ENCODE measurements at regions not wholly inside any gene's neighbourhood (a gene's known extent, or its start where the extent isn't known, plus 50 kb on each side); places are given as distances from the start of the nearest gene placed in this dataset.
A peak's percentile ranks its signal among the peaks of the same experiment; 100 is the strongest.
"Not testable (repeated sequence)": the region's sequence is repeated elsewhere in the genome, so short reads cannot be mapped to it uniquely, and the experiment has no call there.

- no peak for DNase-seq
Observed at GRCh38 chr6:159642995-159643394, 50.0 kb downstream of the SOD2 start.

GRCh38 chr6:159642481-159642880, 50.6 kb downstream of the SOD2 start:
- DNase-seq = no peak

- no peak for DNase-seq
Observed at GRCh38 chr6:159640722-159641482, 52.1 kb downstream of the SOD2 start.

GRCh38 chr6:159640322-159640721, 52.7 kb downstream of the SOD2 start:
- no peak for DNase-seq

GRCh38 chr6:159639721-159640120, 53.3 kb downstream of the SOD2 start:
- DNase-seq = no peak

- peak in 2 of 3 donors; percentile 26 to 39 for DNase-seq
Observed at GRCh38 chr6:159633196-159633595, 59.8 kb downstream of the SOD2 start.

GRCh38 chr6:159631886-159632285, 61.2 kb downstream of the SOD2 start:
- no peak for DNase-seq

GRCh38 chr6:159627939-159628338, 65.1 kb downstream of the SOD2 start:
- DNase-seq = no peak

GRCh38 chr6:159626506-159626905, 66.5 kb downstream of the SOD2 start:
- not testable (repeated sequence) for DNase-seq

GRCh38 chr6:159623156-159623555, 69.9 kb downstream of the SOD2 start:
- DNase-seq = no peak

- DNase-seq = no peak
Observed at GRCh38 chr6:159620947-159621346, 72.1 kb downstream of the SOD2 start.

- no peak for DNase-seq
Observed at GRCh38 chr6:159617444-159617843, 75.6 kb downstream of the SOD2 start.

- DNase-seq = no peak
Observed at GRCh38 chr6:159616456-159616855, 76.6 kb downstream of the SOD2 start.

- no peak for DNase-seq
Observed at GRCh38 chr6:159615918-159616317, 77.1 kb downstream of the SOD2 start.

- no peak for DNase-seq
Observed at GRCh38 chr6:159610881-159611280, 82.2 kb downstream of the SOD2 start.

GRCh38 chr6:159609652-159610178, 83.3 kb downstream of the SOD2 start:
- no peak for DNase-seq

GRCh38 chr6:159608961-159609651, 83.9 kb downstream of the SOD2 start:
- DNase-seq = peak in 2 of 3 donors; percentile 23 to 50

- DNase-seq = no peak
Observed at GRCh38 chr6:159606786-159607185, 86.3 kb downstream of the SOD2 start.

GRCh38 chr6:159604443-159604956, 88.5 kb downstream of the SOD2 start:
- DNase-seq = no peak

GRCh38 chr6:159602431-159603041, 90.5 kb downstream of the SOD2 start:
- no peak for DNase-seq

- no peak for DNase-seq
Observed at GRCh38 chr6:159601211-159601610, 91.8 kb downstream of the SOD2 start.

GRCh38 chr6:159595173-159595572, 97.9 kb downstream of the SOD2 start:
- peak; percentile 70 to 80 (median 73) for DNase-seq

GRCh38 chr6:159594750-159595117, 98.3 kb downstream of the SOD2 start:
- peak; percentile 42 to 74 (median 72) for DNase-seq

All from suppressor macrophage treated with lipopolysaccharide for 1 hour (primary cell).